AG09309 (cell line): ENCODE measurements at regions not wholly inside any gene's neighbourhood (a gene's known extent, or its start where the extent isn't known, plus 50 kb on each side); places are given as distances from the start of the nearest gene placed in this dataset.

Source experiments
- DNase-seq: peaks from one replicate; pipeline ENCODE4 v3.0.0-alpha.2; 2010; ENCODE audit warnings: low read depth
- H3K4me3 ChIP-seq: 2 replicates; pipeline ENCODE4 v1.5.1; 2011; ENCODE audit warnings: mild to moderate bottlenecking, low read depth, low read length, moderate library complexity; ENCODE audit not compliant: control insufficient read depth
- CTCF ChIP-seq: IDR thresholded peaks from 2 replicates; pipeline ENCODE4 v1.5.1; 2011; ENCODE audit warnings: mild to moderate bottlenecking, low read depth, low read length, inconsistent platforms; ENCODE audit not compliant: insufficient read depth, control insufficient read depth; ENCODE audit errors: missing control alignments

- DNase-seq = no peak
Observed at GRCh38 chr9:108047264-108047663, 557.7 kb upstream of the KLF4 start.

GRCh38 chr9:108045851-108046250, 556.3 kb upstream of the KLF4 start:
- no peak overlapping the region for H3K4me3 ChIP-seq

More at GRCh38 chr9:108047264-108047663, 557.7 kb upstream of the KLF4 start:
- no peak for TF ChIP-seq CTCF
- no peak overlapping the region for H3K4me3 ChIP-seq

GRCh38 chr9:108043585-108043984, 554.0 kb upstream of the KLF4 start:
- H3K4me3 ChIP-seq = no peak overlapping the region
- DNase-seq = no peak
- no peak for TF ChIP-seq CTCF

More at GRCh38 chr9:108045851-108046250, 556.3 kb upstream of the KLF4 start:
- no peak for TF ChIP-seq CTCF
- no peak for DNase-seq

GRCh38 chr9:108041551-108041950, 552.0 kb upstream of the KLF4 start:
- TF ChIP-seq CTCF = no peak
- DNase-seq = peak; percentile 28
- H3K4me3 ChIP-seq = no peak overlapping the region

- no peak overlapping the region for H3K4me3 ChIP-seq
- TF ChIP-seq CTCF = no peak
- DNase-seq = no peak
Observed at GRCh38 chr9:108040783-108041182, 551.2 kb upstream of the KLF4 start.

- DNase-seq = no peak
- no peak overlapping the region for H3K4me3 ChIP-seq
- no peak for TF ChIP-seq CTCF
Observed at GRCh38 chr9:108039493-108039892, 549.9 kb upstream of the KLF4 start.

- no peak for TF ChIP-seq CTCF
- no peak overlapping the region for H3K4me3 ChIP-seq
- DNase-seq = no peak
Observed at GRCh38 chr9:108039012-108039411, 549.4 kb upstream of the KLF4 start.
